HepG2 (cell line): ENCODE measurements at regions not wholly inside any gene's neighbourhood (a gene's known extent, or its start where the extent isn't known, plus 50 kb on each side); places are given as distances from the start of the nearest gene placed in this dataset.

Experiments used
- ATAC-seq: fragments of 200-7000 bp; cut with Tn5 transposase; 3 replicates; pipeline ENCODE4 v1.9.1; 2020; ENCODE audit warnings: mild to moderate bottlenecking, moderate library complexity
- BruUV-seq: library from RNA; stranded (reverse); fragments of 400-500 nt; replicated peaks from 2 replicates; lab custom pipeline; 2021; lab: Mats Ljungman, UMichigan
- CTCF ChIA-PET: fragments of 300-600 bp; formaldehyde crosslinking; extraction: SDS; loops from one replicate; lab custom pipeline; 2021; ENCODE audit warnings: low total read pairs, inconsistent platforms, low intra/inter-chr PET ratio; lab: Yijun Ruan, JAX
- POLR2A ChIA-PET: fragments of 350-600 bp; sonication (Branson Sonifier 250); formaldehyde crosslinking; loops from one replicate; lab custom pipeline; 2020; ENCODE audit warnings: antibody characterized with exemption, inconsistent platforms; lab: Yijun Ruan, JAX
- DNase-seq: peaks from one replicate; pipeline ENCODE4 v3.0.0-alpha.2; 2015; ENCODE audit warnings: low spot score
- FAIRE-seq: peaks from 3 replicates; lab custom pipeline; 2011; peaks lifted over from hg19 to GRCh38; lab: Jason Lieb, UNC
- H2AFZ ChIP-seq: one replicate; pipeline ENCODE4 v1.6.1; 2011; ENCODE audit warnings: low read length, inconsistent platforms
- H3K27ac ChIP-seq: fragments of 300-600 bp; 3 replicates; pipeline ENCODE4 v1.8.0; 2011; ENCODE audit warnings: mixed run types, mild to moderate bottlenecking, mixed read lengths, low read length, inconsistent platforms; ENCODE audit not compliant: insufficient read depth; ENCODE audit errors: extremely low read length
- H3K27me3 ChIP-seq, 2 experiments: fragments of 200-600 bp in 1 of 2; 2 replicates in 1 of 2; 3 replicates in 1 of 2; pipeline versions ENCODE4 v1.6.0 to v1.8.0; 2011; ENCODE audit warnings: low read length in 2 of 2, mild to moderate bottlenecking in 2 of 2, moderate library complexity in 2 of 2, inconsistent platforms in 1 of 2; ENCODE audit not compliant: insufficient read depth in 2 of 2, control insufficient read depth in 1 of 2
- H3K36me3 ChIP-seq, 2 experiments: fragments of 200-600 bp in 1 of 2; replicated peaks in 1 of 2; 2 replicates in 1 of 2; 3 replicates in 1 of 2; pipeline versions ENCODE4 v1.5.1 to v1.8.0; 2011; ENCODE audit warnings: low read length in 2 of 2, inconsistent platforms in 1 of 2; ENCODE audit not compliant: insufficient read depth in 2 of 2, control insufficient read depth in 1 of 2
- H3K4me1 ChIP-seq: 2 replicates; pipeline ENCODE4 v1.5.1; 2012; ENCODE audit warnings: low read length, inconsistent platforms; ENCODE audit not compliant: insufficient read depth
- H3K4me2 ChIP-seq: 2 replicates; pipeline ENCODE4 v1.6.0; 2011; ENCODE audit warnings: low read depth, low read length, inconsistent platforms
- H3K4me3 ChIP-seq, 3 experiments: fragments of 200-600 bp in 1 of 3; sonication (generic), shearing (Covaris generic) in 1 of 3; replicated peaks in 1 of 3; 2 replicates each; pipeline ENCODE4 v1.5.1; 2011 to 2016; ENCODE audit warnings: low read length in 3 of 3, inconsistent platforms in 2 of 3, low read depth in 2 of 3, mild to moderate bottlenecking in 2 of 3, control low read depth in 1 of 3, mixed read lengths in 1 of 3; ENCODE audit not compliant: insufficient read depth in 1 of 3
- H3K79me2 ChIP-seq: one replicate; pipeline ENCODE4 v1.6.1; 2011; ENCODE audit warnings: low read length, inconsistent platforms; ENCODE audit not compliant: insufficient read depth
- H3K9ac ChIP-seq: 2 replicates; pipeline ENCODE4 v1.6.0; 2011; ENCODE audit warnings: mild to moderate bottlenecking, low read depth, low read length, inconsistent platforms; ENCODE audit not compliant: insufficient read depth
- H3K9me3 ChIP-seq: 2 replicates; pipeline ENCODE4 v1.5.1; 2012; ENCODE audit warnings: mild to moderate bottlenecking, low read length
- H4K20me1 ChIP-seq: 2 replicates; pipeline ENCODE4 v1.6.0; 2011; ENCODE audit warnings: inconsistent platforms, mild to moderate bottlenecking, low read length, moderate library complexity; ENCODE audit not compliant: insufficient read depth
- CREM ChIP-seq, 2 experiments: sonication (generic) in 1 of 2; formaldehyde crosslinking in 1 of 2; IDR thresholded peaks; 2 replicates each; pipeline versions ENCODE4 v1.4.0 to v1.6.1; 2016 to 2020; ENCODE audit warnings: antibody characterized with exemption in 1 of 2, mild to moderate bottlenecking in 1 of 2, missing genetic modification reagents in 1 of 2
- FOXK1 ChIP-seq: sonication (generic); formaldehyde crosslinking; IDR thresholded peaks from 2 replicates; pipeline ENCODE4 v1.4.0; 2020; ENCODE audit warnings: low read depth, missing genetic modification reagents, borderline replicate concordance
- MAF1 ChIP-seq: sonication (generic); formaldehyde crosslinking; IDR thresholded peaks from 2 replicates; pipeline ENCODE4 v1.5.0; 2020; ENCODE audit warnings: missing genetic modification reagents, borderline replicate concordance
- NFIC ChIP-seq: IDR thresholded peaks from 2 replicates; pipeline ENCODE4 v1.6.1; 2012; ENCODE audit warnings: mild to moderate bottlenecking, low read length, inconsistent platforms
- NR2C2 ChIP-seq: sonication (generic); formaldehyde crosslinking; IDR thresholded peaks from 2 replicates; pipeline ENCODE4 v1.4.0; 2020; ENCODE audit warnings: missing genetic modification reagents, mild to moderate bottlenecking, moderate library complexity, borderline replicate concordance
- PHB2 ChIP-seq: fragments of 450-650 bp; IDR thresholded peaks from 2 replicates; pipeline ENCODE4 v1.6.1; 2018; ENCODE audit not compliant: partially characterized antibody
- RORA ChIP-seq: sonication (generic); formaldehyde crosslinking; IDR thresholded peaks from 2 replicates; pipeline ENCODE4 v1.5.0; 2020; ENCODE audit warnings: mild to moderate bottlenecking, missing genetic modification reagents, moderate library complexity
- ZMYM2 ChIP-seq: sonication (generic); formaldehyde crosslinking; IDR thresholded peaks from 2 replicates; pipeline ENCODE4 v1.8.0; 2022; ENCODE audit warnings: mild to moderate bottlenecking, missing genetic modification reagents
- ZNF816 ChIP-seq: sonication (generic); formaldehyde crosslinking; IDR thresholded peaks from 2 replicates; pipeline ENCODE4 v1.8.0; 2022; ENCODE audit warnings: missing genetic modification reagents, mild to moderate bottlenecking, borderline replicate concordance
- WGBS: methylation state at CpG from one replicate; pipeline ENCODE4 v1.1.6; 2017; ENCODE audit warnings: low lambda C conversion rate; 5-methylcytosine and 5-hydroxymethylcytosine counted together
- in situ Hi-C: cut with HindIII; loops from 2 replicates; pipeline ENCODE4 v1.10.0; 2017; ENCODE audit warnings: low pct_unique_long_range_greater_than_20kb; ENCODE audit not compliant: extremely low pct_ligation_motif_present
- intact Hi-C: fragments of 100-400 bp; cut with micrococcal nuclease; formaldehyde crosslinking; loops from one replicate; pipeline ENCODE4 v1.10.0; 2022; ENCODE audit not compliant: unreplicated experiment
- TF ChIP-seq, protein P1 (sequence below): sonication (generic); formaldehyde crosslinking; conservative IDR thresholded peaks from 2 replicates; pipeline ENCODE4 v1.8.0; 2022; ENCODE audit warnings: low read depth, missing genetic modification reagents
- TF ChIP-seq, protein P2 (sequence below): sonication (generic); formaldehyde crosslinking; IDR thresholded peaks from 2 replicates; pipeline ENCODE4 v1.8.0; 2022; ENCODE audit warnings: mild to moderate bottlenecking, missing genetic modification reagents, moderate library complexity
- TF ChIP-seq, protein P3 (sequence below): sonication (generic); formaldehyde crosslinking; IDR thresholded peaks from 2 replicates; pipeline ENCODE4 v1.8.0; 2022; ENCODE audit warnings: mild to moderate bottlenecking, missing genetic modification reagents

DNA sequence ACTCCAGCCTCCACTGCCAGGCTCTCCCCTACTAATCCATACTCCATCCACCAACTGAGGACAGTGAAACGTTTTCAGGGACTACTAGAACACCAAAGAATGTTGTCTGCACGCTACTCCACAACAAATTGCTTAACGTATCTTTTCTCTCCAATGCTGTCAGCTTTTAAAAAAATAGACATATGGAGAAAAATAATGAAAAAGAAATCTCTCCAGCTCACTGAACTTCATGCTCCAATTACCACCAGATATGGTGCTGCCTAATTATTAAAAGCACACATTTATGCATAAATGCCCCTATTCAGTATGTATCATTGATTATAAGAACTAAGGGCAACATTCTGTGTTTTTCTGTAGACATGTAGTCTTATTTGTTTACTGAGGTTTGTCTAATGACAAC is 672.2 kb upstream of the ANO3 start:
- DNase-seq (no peak), ATAC-seq (no peak), FAIRE-seq (no peak)
- H3K27me3 ChIP-seq, result no peaks in the 10 kb centered on the region
- no peaks in the 10 kb centered on the region for H4K20me1 ChIP-seq
- intact Hi-C loops, result no loop called here
- ChIA-PET CTCF (no interaction called here), POLR2A (no interaction called here)
- H3K36me3 ChIP-seq, result no peaks in the 10 kb centered on the region
- H3K9me3 ChIP-seq, result no peaks in the 10 kb centered on the region
- H3K4me1 ChIP-seq, result no peaks in the 10 kb centered on the region
- no peak overlapping the region for H3K4me2 ChIP-seq
- no peak overlapping the region for H3K27ac ChIP-seq
- TF ChIP-seq, protein P1, sequence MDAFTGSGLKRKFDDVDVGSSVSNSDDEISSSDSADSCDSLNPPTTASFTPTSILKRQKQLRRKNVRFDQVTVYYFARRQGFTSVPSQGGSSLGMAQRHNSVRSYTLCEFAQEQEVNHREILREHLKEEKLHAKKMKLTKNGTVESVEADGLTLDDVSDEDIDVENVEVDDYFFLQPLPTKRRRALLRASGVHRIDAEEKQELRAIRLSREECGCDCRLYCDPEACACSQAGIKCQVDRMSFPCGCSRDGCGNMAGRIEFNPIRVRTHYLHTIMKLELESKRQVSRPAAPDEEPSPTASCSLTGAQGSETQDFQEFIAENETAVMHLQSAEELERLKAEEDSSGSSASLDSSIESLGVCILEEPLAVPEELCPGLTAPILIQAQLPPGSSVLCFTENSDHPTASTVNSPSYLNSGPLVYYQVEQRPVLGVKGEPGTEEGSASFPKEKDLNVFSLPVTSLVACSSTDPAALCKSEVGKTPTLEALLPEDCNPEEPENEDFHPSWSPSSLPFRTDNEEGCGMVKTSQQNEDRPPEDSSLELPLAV (CRISPR knock-in tag), result no peak
- TF ChIP-seq, protein P2, sequence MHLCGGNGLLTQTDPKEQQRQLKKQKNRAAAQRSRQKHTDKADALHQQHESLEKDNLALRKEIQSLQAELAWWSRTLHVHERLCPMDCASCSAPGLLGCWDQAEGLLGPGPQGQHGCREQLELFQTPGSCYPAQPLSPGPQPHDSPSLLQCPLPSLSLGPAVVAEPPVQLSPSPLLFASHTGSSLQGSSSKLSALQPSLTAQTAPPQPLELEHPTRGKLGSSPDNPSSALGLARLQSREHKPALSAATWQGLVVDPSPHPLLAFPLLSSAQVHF, result no peak
- TF ChIP-seq MAF1 (CRISPR knock-in tag), result no peak
- TF ChIP-seq FOXK1 (CRISPR knock-in tag), result no peak
- no peak for TF ChIP-seq ZMYM2 (CRISPR knock-in tag)
- TF ChIP-seq CREM (IDR thresholded peaks at IDR 0.05), result no peak
- no peak for TF ChIP-seq CREM (CRISPR knock-in tag; IDR thresholded peaks at IDR 0.05)
- TF ChIP-seq PHB2, result no peak
- TF ChIP-seq ZNF816 (CRISPR knock-in tag), result no peak
- TF ChIP-seq NR2C2 (CRISPR knock-in tag), result no peak
- TF ChIP-seq RORA, result no peak
- no peak for TF ChIP-seq NFIC
- TF ChIP-seq, protein P3, sequence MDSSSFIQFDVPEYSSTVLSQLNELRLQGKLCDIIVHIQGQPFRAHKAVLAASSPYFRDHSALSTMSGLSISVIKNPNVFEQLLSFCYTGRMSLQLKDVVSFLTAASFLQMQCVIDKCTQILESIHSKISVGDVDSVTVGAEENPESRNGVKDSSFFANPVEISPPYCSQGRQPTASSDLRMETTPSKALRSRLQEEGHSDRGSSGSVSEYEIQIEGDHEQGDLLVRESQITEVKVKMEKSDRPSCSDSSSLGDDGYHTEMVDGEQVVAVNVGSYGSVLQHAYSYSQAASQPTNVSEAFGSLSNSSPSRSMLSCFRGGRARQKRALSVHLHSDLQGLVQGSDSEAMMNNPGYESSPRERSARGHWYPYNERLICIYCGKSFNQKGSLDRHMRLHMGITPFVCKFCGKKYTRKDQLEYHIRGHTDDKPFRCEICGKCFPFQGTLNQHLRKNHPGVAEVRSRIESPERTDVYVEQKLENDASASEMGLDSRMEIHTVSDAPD (CRISPR knock-in tag), result no peak
- H2AFZ ChIP-seq, result no peak overlapping the region
- BruUV-seq, result no TSS peak
- in situ Hi-C loops, result no loop called here
- H3K4me3 ChIP-seq, result no peak overlapping the region
- H3K79me2 ChIP-seq, result no peaks in the 10 kb centered on the region
- H3K9ac ChIP-seq, result no peak overlapping the region
- 1% methylated on average over 3 of the region's 3 CpGs for WGBS
